ENCODE measurements at regions not wholly inside any gene's neighbourhood (a gene's known extent, or its start where the extent isn't known, plus 50 kb on each side); places are given as distances from the start of the nearest gene placed in this dataset.

DNA sequence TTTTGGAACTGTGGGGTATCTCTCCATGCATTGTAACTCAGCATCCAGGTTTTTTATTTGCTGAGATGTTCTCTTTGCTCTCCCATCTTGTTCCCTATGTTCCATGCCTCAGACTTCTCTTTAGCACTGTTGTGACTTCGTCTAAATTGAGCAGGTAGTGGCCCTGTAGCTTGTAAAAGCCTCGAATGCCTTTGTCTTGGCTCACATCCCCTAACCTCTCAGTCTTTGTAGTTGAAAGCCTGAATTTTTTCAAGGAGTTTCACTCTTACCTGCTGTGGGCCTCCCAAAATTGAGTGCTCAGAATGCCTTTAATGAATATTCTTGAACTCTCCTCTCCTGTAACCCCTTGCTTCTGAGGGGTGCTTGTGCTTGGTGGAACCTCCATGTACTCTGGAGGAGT lies 1137.3 kb downstream of the REEP3 start:
- Histone ChIP-seq H3K36me3 (ENCODE audit: control insufficient read depth, insufficient read depth, low read length) (no peaks in the 10 kb centered on the region), H3K9me3 (ENCODE audit: control insufficient read depth, insufficient read depth, low read length) (no peaks in the 10 kb centered on the region), H3K27me3 (ENCODE audit: control insufficient read depth, insufficient read depth, low read length) (no peaks in the 10 kb centered on the region), H3K4me3 (ENCODE audit: low read length) (no peak overlapping the region), H3K27ac (ENCODE audit: low read length) (no peak overlapping the region), H3K4me1 (ENCODE audit: control insufficient read depth, insufficient read depth, low read length) (no peaks in the 10 kb centered on the region)
- Mint-ChIP-seq H3K9me3 (peaks cover 14 to 25% of the 10 kb centered on the region in 2 donors), H3K36me3 (no peaks in the 10 kb centered on the region), H3K27ac (no peak overlapping the region), H3K27me3 (ENCODE audit: low read depth in 2 of 2) (no peaks in the 10 kb centered on the region), H3K4me1 (no peaks in the 10 kb centered on the region), H3K4me3 (no peak overlapping the region)
- WGBS (ENCODE audit: insufficient coverage) = 81% methylated on average over 2 of the region's 2 CpGs
- intact Hi-C loops (cut with micrococcal nuclease) = no loop called here
- DNase-seq (no peak), ATAC-seq (no peak)
- TF ChIP-seq, protein P1, sequence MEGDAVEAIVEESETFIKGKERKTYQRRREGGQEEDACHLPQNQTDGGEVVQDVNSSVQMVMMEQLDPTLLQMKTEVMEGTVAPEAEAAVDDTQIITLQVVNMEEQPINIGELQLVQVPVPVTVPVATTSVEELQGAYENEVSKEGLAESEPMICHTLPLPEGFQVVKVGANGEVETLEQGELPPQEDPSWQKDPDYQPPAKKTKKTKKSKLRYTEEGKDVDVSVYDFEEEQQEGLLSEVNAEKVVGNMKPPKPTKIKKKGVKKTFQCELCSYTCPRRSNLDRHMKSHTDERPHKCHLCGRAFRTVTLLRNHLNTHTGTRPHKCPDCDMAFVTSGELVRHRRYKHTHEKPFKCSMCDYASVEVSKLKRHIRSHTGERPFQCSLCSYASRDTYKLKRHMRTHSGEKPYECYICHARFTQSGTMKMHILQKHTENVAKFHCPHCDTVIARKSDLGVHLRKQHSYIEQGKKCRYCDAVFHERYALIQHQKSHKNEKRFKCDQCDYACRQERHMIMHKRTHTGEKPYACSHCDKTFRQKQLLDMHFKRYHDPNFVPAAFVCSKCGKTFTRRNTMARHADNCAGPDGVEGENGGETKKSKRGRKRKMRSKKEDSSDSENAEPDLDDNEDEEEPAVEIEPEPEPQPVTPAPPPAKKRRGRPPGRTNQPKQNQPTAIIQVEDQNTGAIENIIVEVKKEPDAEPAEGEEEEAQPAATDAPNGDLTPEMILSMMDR (IDR thresholded peaks at IDR 0.05) = no peak

- H3K9me3 Mint-ChIP-seq = peaks cover 14 to 25% of the 10 kb centered on the region in 2 donors
- no peaks in the 10 kb centered on the region for H3K27me3 ChIP-seq (ENCODE audit: control insufficient read depth, insufficient read depth, low read length)
- no peaks in the 10 kb centered on the region for H3K27me3 Mint-ChIP-seq (ENCODE audit: low read depth in 2 of 2)
- no peaks in the 10 kb centered on the region for H3K4me1 Mint-ChIP-seq
- H3K4me1 ChIP-seq (ENCODE audit: control insufficient read depth, insufficient read depth, low read length) = no peaks in the 10 kb centered on the region
- ATAC-seq (no peak), DNase-seq (no peak)
- H3K4me3 ChIP-seq (ENCODE audit: low read length) = no peak overlapping the region
- H3K9me3 ChIP-seq (ENCODE audit: control insufficient read depth, insufficient read depth, low read length) = no peaks in the 10 kb centered on the region
- no peak overlapping the region for H3K27ac ChIP-seq (ENCODE audit: low read length)
- intact Hi-C loops (cut with micrococcal nuclease) = no loop called here
- H3K27ac Mint-ChIP-seq = no peak overlapping the region
- TF ChIP-seq, protein P1 (IDR thresholded peaks at IDR 0.05) = no peak
- no peaks in the 10 kb centered on the region for H3K36me3 ChIP-seq (ENCODE audit: control insufficient read depth, insufficient read depth, low read length)
- no peaks in the 10 kb centered on the region for H3K36me3 Mint-ChIP-seq
- no CpG with 5 or more reads among the region's 1 CpG for WGBS (ENCODE audit: insufficient coverage)
- H3K4me3 Mint-ChIP-seq = no peak overlapping the region
These were observed 1138.1 kb downstream of the REEP3 start for GRCh38 chr10:64659311-64659710.

- H3K4me1 ChIP-seq (ENCODE audit: control insufficient read depth, insufficient read depth, low read length) = no peaks in the 10 kb centered on the region
- no peaks in the 10 kb centered on the region for H3K36me3 Mint-ChIP-seq
- TF ChIP-seq, protein P1 (IDR thresholded peaks at IDR 0.05) = no peak
- no peak overlapping the region for H3K27ac Mint-ChIP-seq
- H3K27ac ChIP-seq (ENCODE audit: low read length) = no peak overlapping the region
- ATAC-seq (no peak), DNase-seq (no peak)
- no peaks in the 10 kb centered on the region for H3K4me1 Mint-ChIP-seq
- H3K4me3 Mint-ChIP-seq = no peak overlapping the region
- no peaks in the 10 kb centered on the region for H3K36me3 ChIP-seq (ENCODE audit: control insufficient read depth, insufficient read depth, low read length)
- 93% methylated on average over 3 of the region's 3 CpGs for WGBS (ENCODE audit: insufficient coverage)
- peaks cover 13 to 22% of the 10 kb centered on the region in 2 donors for H3K9me3 Mint-ChIP-seq
- H3K9me3 ChIP-seq (ENCODE audit: control insufficient read depth, insufficient read depth, low read length) = peaks cover 11% of the 10 kb centered on the region
- H3K4me3 ChIP-seq (ENCODE audit: low read length) = no peak overlapping the region
- intact Hi-C loops (cut with micrococcal nuclease) = no loop called here
- H3K27me3 Mint-ChIP-seq (ENCODE audit: low read depth in 2 of 2) = no peaks in the 10 kb centered on the region
- H3K27me3 ChIP-seq (ENCODE audit: control insufficient read depth, insufficient read depth, low read length) = no peaks in the 10 kb centered on the region
These were observed 1160.8 kb downstream of the REEP3 start for GRCh38 chr10:64682043-64682442.

DNA sequence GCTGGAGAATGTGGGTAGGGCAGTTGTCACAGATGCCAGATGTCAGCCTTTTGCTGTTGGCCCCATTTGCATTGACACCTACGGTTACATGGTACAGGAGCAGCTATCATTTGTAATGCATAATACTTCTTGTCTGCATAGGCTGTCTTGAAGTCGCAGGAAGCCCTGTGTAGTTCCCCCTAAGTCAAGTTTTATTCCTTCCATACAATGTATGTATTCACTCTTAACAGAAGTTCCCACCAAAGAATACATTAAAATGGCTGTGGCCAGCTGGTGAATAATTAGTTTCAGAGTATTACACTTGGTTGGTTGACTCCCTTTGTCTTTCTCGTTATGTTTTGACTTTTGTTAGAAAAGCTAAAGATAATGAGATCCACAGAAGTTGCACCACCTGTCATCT lies 1169.0 kb downstream of the REEP3 start:
- no peaks in the 10 kb centered on the region for H3K36me3 ChIP-seq (ENCODE audit: control insufficient read depth, insufficient read depth, low read length)

More for the DNA sequence above, 1169.0 kb downstream of the REEP3 start:
- Mint-ChIP-seq H3K27me3 (ENCODE audit: low read depth in 2 of 2) (no peaks in the 10 kb centered on the region), H3K9me3 (peaks cover 8 to 15% of the 10 kb centered on the region in 2 donors), H3K4me3 (no peak overlapping the region), H3K27ac (no peak overlapping the region), H3K4me1 (no peaks in the 10 kb centered on the region), H3K36me3 (no peaks in the 10 kb centered on the region)
- 83% methylated on average over 3 of the region's 3 CpGs for WGBS (ENCODE audit: insufficient coverage)
- ATAC-seq (no peak), DNase-seq (no peak)
- intact Hi-C loops (cut with micrococcal nuclease) = no loop called here
- no peaks in the 10 kb centered on the region for H3K9me3 ChIP-seq (ENCODE audit: control insufficient read depth, insufficient read depth, low read length)
- no peaks in the 10 kb centered on the region for H3K27me3 ChIP-seq (ENCODE audit: control insufficient read depth, insufficient read depth, low read length)
- TF ChIP-seq, protein P1 (IDR thresholded peaks at IDR 0.05) = no peak
- H3K4me1 ChIP-seq (ENCODE audit: control insufficient read depth, insufficient read depth, low read length) = no peaks in the 10 kb centered on the region
- no peak overlapping the region for H3K27ac ChIP-seq (ENCODE audit: low read length)
- no peak overlapping the region for H3K4me3 ChIP-seq (ENCODE audit: low read length)

Data from natural killer cell (primary cell).